ENCODE measurements at regions not wholly inside any gene's neighbourhood (a gene's known extent, or its start where the extent isn't known, plus 50 kb on each side); places are given as distances from the start of the nearest gene placed in this dataset.

DNA sequence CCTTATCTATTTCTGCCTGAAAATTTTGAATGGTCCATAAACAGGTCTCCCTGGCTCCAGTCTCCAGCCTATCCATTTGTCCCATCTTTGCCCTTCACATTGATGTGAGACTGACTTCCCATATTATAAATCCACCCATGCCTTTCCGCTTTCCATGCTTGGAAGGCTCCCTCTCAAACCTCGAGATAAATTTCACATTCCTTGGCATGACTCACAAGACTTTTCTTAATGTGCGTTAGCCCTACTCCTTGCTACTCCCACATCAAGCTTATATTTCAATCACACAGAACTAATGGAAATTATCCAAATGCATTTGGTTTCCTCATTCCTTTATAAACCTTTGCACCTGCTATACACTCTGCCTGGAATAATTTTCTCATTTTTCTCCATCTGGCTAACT lies 163.7 kb upstream of the NTM start:
- no peaks in the 10 kb centered on the region for H3K36me3 Mint-ChIP-seq
- TF ChIP-seq CTCF (IDR thresholded peaks at IDR 0.05) (no peak), EZH2 (IDR thresholded peaks at IDR 0.05) (no peak), EZH2phosphoT487 (IDR thresholded peaks at IDR 0.05) (no peak)
- no peaks in the 10 kb centered on the region for H3K27me3 ChIP-seq
- H2AFZ ChIP-seq (replicated peaks) = no peak overlapping the region
- H3K4me1 ChIP-seq = peaks cover 5% of the 10 kb centered on the region
- no peak for DNase-seq (ENCODE audit: low spot score)
- no peaks in the 10 kb centered on the region for H3K9me3 Mint-ChIP-seq
- H3K27ac Mint-ChIP-seq = no peak overlapping the region
- no peak overlapping the region for H3K4me2 ChIP-seq
- peaks cover 3% of the 10 kb centered on the region for H3K4me1 Mint-ChIP-seq
- H3K9me3 ChIP-seq (ENCODE audit: low read depth) = no peaks in the 10 kb centered on the region
- H3K27ac ChIP-seq = no peak overlapping the region
- no peaks in the 10 kb centered on the region for H3K36me3 ChIP-seq
- no peaks in the 10 kb centered on the region for H3F3A ChIP-seq (ENCODE audit: low read depth)
- H3K9ac ChIP-seq = no peak overlapping the region
- H4K20me1 ChIP-seq (ENCODE audit: low read depth) = no peaks in the 10 kb centered on the region
- peaks cover 3% of the 10 kb centered on the region for H3K27me3 Mint-ChIP-seq (ENCODE audit: insufficient read depth, low read depth)
- no peak overlapping the region for H3K4me3 Mint-ChIP-seq
- H3K79me2 ChIP-seq (ENCODE audit: low read depth) = no peaks in the 10 kb centered on the region
- no peak overlapping the region for H3K4me3 ChIP-seq

DNA sequence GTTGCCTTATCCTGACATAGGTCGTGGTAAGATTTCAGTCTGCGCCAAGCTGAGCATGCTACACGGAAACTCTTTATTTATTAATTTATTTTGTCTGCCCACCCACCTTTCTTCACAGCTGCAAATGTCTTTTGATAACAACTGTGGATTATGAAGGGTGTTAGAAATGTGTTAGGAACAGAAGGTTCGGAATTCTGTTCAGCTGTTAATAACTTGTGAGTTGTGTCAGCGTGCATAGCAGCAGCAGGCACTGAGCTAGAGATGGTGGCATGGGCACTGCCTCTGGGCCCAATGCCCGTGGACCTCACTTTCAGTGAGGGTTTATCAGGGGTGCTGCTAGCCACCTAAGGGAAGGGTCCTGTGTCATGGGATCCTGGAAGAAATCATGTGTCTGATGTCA lies 162.5 kb upstream of the NTM start:
- no peaks in the 10 kb centered on the region for H3F3A ChIP-seq (ENCODE audit: low read depth)

GRCh38 chr11:131217313-131218310 lies 152.8 kb upstream of the NTM start:
- peaks cover 10% of the 10 kb centered on the region for H3K4me1 Mint-ChIP-seq
- no peaks in the 10 kb centered on the region for H3K9me3 Mint-ChIP-seq
- no peak for DNase-seq (ENCODE audit: low spot score)

More for the DNA sequence above, 162.5 kb upstream of the NTM start:
- H3K27ac Mint-ChIP-seq = no peak overlapping the region
- peaks cover 3% of the 10 kb centered on the region for H3K4me1 Mint-ChIP-seq
- H3K27ac ChIP-seq = no peak overlapping the region
- no peak overlapping the region for H3K4me3 Mint-ChIP-seq
- no peak overlapping the region for H3K9ac ChIP-seq
- no peaks in the 10 kb centered on the region for H4K20me1 ChIP-seq (ENCODE audit: low read depth)
- H3K9me3 ChIP-seq (ENCODE audit: low read depth) = no peaks in the 10 kb centered on the region
- DNase-seq (ENCODE audit: low spot score) = no peak
- peaks cover 5% of the 10 kb centered on the region for H3K4me1 ChIP-seq
- H3K27me3 ChIP-seq = no peaks in the 10 kb centered on the region
- H3K36me3 ChIP-seq = no peaks in the 10 kb centered on the region
- no peaks in the 10 kb centered on the region for H3K9me3 Mint-ChIP-seq
- H3K27me3 Mint-ChIP-seq (ENCODE audit: insufficient read depth, low read depth) = peaks cover 3% of the 10 kb centered on the region
- no peak for TF ChIP-seq EZH2phosphoT487 (IDR thresholded peaks at IDR 0.05)
- no peak for TF ChIP-seq CTCF (IDR thresholded peaks at IDR 0.05)
- TF ChIP-seq EZH2 (IDR thresholded peaks at IDR 0.05) = no peak
- no peak overlapping the region for H3K4me3 ChIP-seq
- H2AFZ ChIP-seq (replicated peaks) = no peak overlapping the region
- H3K36me3 Mint-ChIP-seq = no peaks in the 10 kb centered on the region
- H3K4me2 ChIP-seq = no peak overlapping the region
- no peaks in the 10 kb centered on the region for H3K79me2 ChIP-seq (ENCODE audit: low read depth)

More at GRCh38 chr11:131217313-131218310, 152.8 kb upstream of the NTM start:
- H3K36me3 Mint-ChIP-seq = no peaks in the 10 kb centered on the region
- H3K4me3 ChIP-seq = no peak overlapping the region
- H3K4me1 ChIP-seq = no peaks in the 10 kb centered on the region
- H4K20me1 ChIP-seq (ENCODE audit: low read depth) = no peaks in the 10 kb centered on the region
- H3K4me3 Mint-ChIP-seq = no peak overlapping the region
- H3K9ac ChIP-seq = no peak overlapping the region
- H3K79me2 ChIP-seq (ENCODE audit: low read depth) = no peaks in the 10 kb centered on the region
- no peaks in the 10 kb centered on the region for H3K36me3 ChIP-seq
- H3K27ac ChIP-seq = no peak overlapping the region
- H3K9me3 ChIP-seq (ENCODE audit: low read depth) = no peaks in the 10 kb centered on the region
- H3F3A ChIP-seq (ENCODE audit: low read depth) = peaks cover 4% of the 10 kb centered on the region
- no peak overlapping the region for H3K4me2 ChIP-seq
- peaks cover 3% of the 10 kb centered on the region for H3K27me3 Mint-ChIP-seq (ENCODE audit: insufficient read depth, low read depth)
- H3K27ac Mint-ChIP-seq = no peak overlapping the region
- H2AFZ ChIP-seq (replicated peaks) = no peak overlapping the region
- TF ChIP-seq CTCF (IDR thresholded peaks at IDR 0.05) = peak; percentile 23
- no peak for TF ChIP-seq EZH2 (IDR thresholded peaks at IDR 0.05)
- no peak for TF ChIP-seq EZH2phosphoT487 (IDR thresholded peaks at IDR 0.05)
- no peaks in the 10 kb centered on the region for H3K27me3 ChIP-seq
